Iris pigment epithelial cell (primary cell): ENCODE measurements at regions not wholly inside any gene's neighbourhood (a gene's known extent, or its start where the extent isn't known, plus 50 kb on each side); places are given as distances from the start of the nearest gene placed in this dataset.
"Not testable (repeated sequence)": the region's sequence is repeated elsewhere in the genome, so short reads cannot be mapped to it uniquely, and the experiment has no call there.

Experiments used
- DNase-seq: peaks from one replicate; pipeline ENCODE4 v3.0.0-alpha.2; 2011; ENCODE audit warnings: low read depth

GRCh38 chr9:92242260-92243136 lies 51.0 kb downstream of the IARS1 start:
- peak; percentile 93 for DNase-seq

- no peak for DNase-seq
Observed at GRCh38 chr9:92236915-92237314, 56.6 kb downstream of the IARS1 start.

- DNase-seq: no peak
Observed at GRCh38 chr9:92236465-92236864, 57.0 kb downstream of the IARS1 start.

- no peak for DNase-seq
Observed at GRCh38 chr9:92234514-92234913, 59.0 kb downstream of the IARS1 start.

GRCh38 chr9:92232190-92232589 lies 61.3 kb downstream of the IARS1 start:
- DNase-seq: no peak

- DNase-seq: no peak
Observed at GRCh38 chr9:92228628-92229027, 64.9 kb downstream of the IARS1 start.

- no peak for DNase-seq
Observed at GRCh38 chr9:92224177-92224576, 69.3 kb downstream of the IARS1 start.

- DNase-seq: no peak
Observed at GRCh38 chr9:92223758-92224157, 69.7 kb downstream of the IARS1 start.

- DNase-seq: no peak
Observed at GRCh38 chr9:92208693-92209524, 84.6 kb downstream of the IARS1 start.

GRCh38 chr9:92206488-92206887 lies 87.0 kb downstream of the IARS1 start:
- DNase-seq: peak; percentile 28

GRCh38 chr9:92203887-92204286 lies 88.7 kb upstream of the SPTLC1 start:
- DNase-seq: not testable (repeated sequence)

GRCh38 chr9:92198237-92198636 lies 83.0 kb upstream of the SPTLC1 start:
- DNase-seq: not testable (repeated sequence)

- peak; percentile 67 for DNase-seq
Observed at GRCh38 chr9:92196909-92197308, 81.7 kb upstream of the SPTLC1 start.

- DNase-seq: no peak
Observed at GRCh38 chr9:92196400-92196799, 81.2 kb upstream of the SPTLC1 start.

GRCh38 chr9:92191801-92192200 lies 76.6 kb upstream of the SPTLC1 start:
- peak; percentile 51 for DNase-seq

- DNase-seq: no peak
Observed at GRCh38 chr9:92190536-92190790, 75.2 kb upstream of the SPTLC1 start.

- no peak for DNase-seq
Observed at GRCh38 chr9:92189782-92190535, 74.7 kb upstream of the SPTLC1 start.

GRCh38 chr9:92188969-92189781 lies 74.0 kb upstream of the SPTLC1 start:
- DNase-seq: no peak

- no peak for DNase-seq
Observed at GRCh38 chr9:92187989-92188714, 72.9 kb upstream of the SPTLC1 start.

GRCh38 chr9:92187390-92187789 lies 72.2 kb upstream of the SPTLC1 start:
- no peak for DNase-seq

GRCh38 chr9:92186631-92187030 lies 71.4 kb upstream of the SPTLC1 start:
- no peak for DNase-seq
